ENCODE measurements at regions not wholly inside any gene's neighbourhood (a gene's known extent, or its start where the extent isn't known, plus 50 kb on each side); places are given as distances from the start of the nearest gene placed in this dataset.
"Not testable (repeated sequence)": the region's sequence is repeated elsewhere in the genome, so short reads cannot be mapped to it uniquely, and the experiment has no call there.

DNA sequence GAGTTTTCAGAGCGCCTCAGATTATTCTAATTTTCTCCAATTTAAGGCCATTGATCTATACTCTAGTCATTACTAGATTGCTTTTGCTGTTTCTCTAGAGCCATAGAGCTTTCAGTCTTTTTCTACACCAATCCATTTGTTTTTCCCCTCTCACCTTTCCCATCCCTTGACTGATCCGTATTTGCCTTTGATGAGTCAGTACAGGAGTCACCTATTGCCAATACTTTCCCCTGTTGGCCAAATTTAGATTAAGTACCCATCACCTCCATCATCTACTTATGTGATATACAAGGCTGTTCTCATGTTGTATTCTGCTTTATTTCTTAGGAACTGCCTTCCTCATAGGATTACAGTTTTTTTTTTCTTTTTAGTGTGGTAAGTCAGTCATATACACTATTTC is 463.2 kb downstream of the KLF12 start:
- no peak for DNase-seq (ENCODE audit: low read depth)

DNA sequence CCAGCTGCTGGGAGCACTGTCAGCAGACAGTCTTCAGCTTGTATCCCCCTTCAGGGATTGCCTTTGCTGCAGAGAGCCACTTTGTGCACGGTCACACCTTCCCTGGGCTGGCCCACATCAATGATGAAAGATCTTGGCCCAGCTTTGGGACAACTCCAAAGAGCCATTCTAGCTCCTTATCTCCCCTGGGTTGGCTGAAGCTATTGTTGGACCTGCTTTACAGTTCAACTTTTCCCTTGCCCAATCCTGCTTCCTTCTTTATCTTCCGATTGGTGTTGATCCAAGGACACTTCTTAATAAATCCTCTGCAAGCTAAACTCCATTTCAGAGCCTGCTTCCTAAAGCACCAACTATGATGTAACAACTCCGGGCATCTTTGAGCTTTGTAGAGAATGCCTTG is 466.4 kb downstream of the KLF12 start:
- no peak for DNase-seq (ENCODE audit: low read depth)

DNA sequence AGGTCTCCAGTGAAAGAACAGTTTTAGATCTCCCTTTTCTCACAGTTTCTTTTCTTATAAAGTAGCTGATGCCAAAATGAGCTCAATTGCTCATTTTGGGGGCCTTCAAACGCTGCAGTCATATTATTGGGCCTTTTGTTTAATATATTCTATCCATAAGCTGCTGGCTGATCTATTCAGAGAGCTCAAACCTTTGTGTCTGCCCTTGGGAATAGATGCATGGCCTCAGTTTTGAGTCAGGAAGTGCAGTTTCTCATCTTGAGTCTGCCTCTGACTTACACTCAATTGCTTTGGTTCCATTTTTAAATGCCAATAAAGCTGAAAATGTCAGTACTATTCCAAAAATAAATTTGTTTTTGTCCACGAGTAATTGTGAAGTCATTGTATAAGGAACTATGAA is 468.9 kb downstream of the KLF12 start:
- no peak for DNase-seq (ENCODE audit: low read depth)

DNA sequence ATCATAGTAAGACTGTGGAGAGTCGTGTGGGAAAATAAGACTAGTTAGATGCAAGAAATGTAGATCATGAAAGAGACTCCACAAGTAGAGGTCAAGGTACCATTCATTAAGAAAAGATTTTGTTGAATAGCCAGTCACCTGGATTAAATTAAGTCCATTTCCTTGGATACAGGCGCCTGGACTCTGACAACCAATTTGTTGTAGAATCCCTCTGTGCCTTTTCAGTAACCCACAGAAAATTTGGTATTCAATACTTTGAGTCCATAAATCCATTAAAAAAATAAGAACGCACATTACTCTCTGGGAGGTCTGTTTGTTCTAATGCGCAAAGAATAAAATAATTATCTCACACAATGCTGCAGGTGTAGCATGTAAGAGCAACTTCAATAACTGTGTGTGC is 469.4 kb downstream of the KLF12 start:
- DNase-seq (ENCODE audit: low read depth): no peak

DNA sequence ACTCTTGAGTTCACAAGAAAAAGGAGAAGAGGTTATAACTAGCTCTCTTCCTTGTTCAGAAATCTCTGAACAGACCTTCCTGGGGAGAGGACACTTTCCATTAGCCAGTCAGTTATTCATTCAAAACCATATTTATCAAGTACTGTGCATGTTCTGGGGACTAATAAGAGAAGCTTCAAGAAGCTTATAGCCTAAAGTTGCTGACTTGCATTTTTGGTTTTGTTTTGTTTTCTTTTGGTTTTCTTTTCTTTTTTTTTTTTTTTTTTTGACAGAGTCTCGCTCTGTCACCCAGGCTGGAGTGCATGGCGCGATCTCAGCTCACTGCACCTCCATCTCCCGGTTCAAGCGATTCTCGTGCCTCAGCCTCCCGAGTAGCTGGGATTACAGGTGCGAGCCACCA is 471.4 kb downstream of the KLF12 start:
- no peak for DNase-seq (ENCODE audit: low read depth)

DNA sequence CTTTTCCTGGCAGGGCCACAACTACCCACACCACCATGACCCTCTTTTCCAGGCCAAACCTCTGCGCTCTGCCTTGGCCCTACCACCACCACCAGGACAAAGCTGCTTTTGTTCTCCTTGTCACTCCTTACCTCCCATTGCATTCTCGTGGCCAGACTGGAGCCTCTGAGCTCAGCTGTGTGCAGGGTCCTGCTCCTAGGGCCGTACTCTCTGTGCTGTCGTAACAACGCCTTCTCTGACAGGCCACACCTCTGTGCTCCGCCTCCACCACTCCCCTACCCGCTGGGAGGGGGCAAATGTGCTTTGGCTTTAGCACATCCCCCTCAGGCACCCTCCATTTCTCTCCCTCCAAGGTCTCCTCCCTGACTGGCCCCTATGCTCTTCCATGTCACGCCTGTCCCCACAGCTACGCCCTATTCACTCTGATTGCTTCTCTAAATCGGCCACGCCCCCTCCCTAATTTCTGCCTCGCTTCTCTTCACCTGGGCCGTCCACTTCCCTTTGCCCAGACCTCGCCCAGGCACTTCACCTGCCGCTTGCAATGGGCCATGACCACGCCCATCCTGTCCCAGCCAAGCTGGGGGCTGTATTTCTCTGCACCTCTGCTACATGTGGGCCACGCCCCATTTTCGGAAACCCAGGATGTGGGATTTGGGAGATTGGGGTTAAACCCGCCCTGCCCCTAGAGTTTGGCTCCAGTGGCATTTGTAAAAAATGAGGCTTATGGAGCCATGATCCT is 472.3 kb downstream of the KLF12 start:
- DNase-seq (ENCODE audit: low read depth): no peak

DNA sequence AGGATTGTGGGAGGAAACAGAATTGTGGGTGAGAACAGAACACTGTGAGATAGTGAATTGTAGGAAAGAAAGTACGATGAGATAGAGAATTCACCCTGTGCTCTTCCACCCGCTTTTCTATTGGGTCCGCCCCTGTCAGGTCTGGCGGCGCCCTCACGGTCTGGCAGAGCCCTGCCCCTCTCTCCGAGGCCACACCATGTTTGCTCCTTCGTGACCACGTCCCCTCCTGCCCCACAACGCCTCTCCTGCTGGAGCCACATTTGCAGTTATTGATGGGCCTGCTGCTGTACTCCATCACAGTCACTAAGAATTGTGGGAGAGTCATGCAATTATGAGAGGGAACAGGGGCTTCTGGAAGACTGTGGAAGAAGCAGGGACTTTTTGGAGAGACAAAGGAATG is 473.1 kb downstream of the KLF12 start:
- DNase-seq (ENCODE audit: low read depth): no peak

DNA sequence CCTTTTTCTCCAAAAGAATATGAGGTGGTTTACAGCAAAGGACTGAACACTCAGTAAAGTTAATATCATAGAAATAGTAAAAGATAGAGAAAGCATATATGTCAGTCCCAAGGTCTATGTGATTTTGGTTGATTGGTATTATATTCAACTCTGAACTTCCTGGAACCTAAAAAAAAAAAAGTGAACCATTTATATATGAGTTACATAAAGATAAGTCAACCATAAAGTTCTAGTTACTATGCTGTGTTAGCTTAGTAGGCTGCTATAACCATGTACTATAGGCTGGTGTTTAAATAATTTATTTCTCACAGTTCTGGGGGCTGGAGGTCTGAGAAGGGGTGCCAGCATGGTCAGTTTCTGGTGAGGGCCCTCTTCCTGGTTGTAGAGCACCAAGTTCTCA is 475.6 kb downstream of the KLF12 start:
- DNase-seq (ENCODE audit: low read depth): no peak

DNA sequence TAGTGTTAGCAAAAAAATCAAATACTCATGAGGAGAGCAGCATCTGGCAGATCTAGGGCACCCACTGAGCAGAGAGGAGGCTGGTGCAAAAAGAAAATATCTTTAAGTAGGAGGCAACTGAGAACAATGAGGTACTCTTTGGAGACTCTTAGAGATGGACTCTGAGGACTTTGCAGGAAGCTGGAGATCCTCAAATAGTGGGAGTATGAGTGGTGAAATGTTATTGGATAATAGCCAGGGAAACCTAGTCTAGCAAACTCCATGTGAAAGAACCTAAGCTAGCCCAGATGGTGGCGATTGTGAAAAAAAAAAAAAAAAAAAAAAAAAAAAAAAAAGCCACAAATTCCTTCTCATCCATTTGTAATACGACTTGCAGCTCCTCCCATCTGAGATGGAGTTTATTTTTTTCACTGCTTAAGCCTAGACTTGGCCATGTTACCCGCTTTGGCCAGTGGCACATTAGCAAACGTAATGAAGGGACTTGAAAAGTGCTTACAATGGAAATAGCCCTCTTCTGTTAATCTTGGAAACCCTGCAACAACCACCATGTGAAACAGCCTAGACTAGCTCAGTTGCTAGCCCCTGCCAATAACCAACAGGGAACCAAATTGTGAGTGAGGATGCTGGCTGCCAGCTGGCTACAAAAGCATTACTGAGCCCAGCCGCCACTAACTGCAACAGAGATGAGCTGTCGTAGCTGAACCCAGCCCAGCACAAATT is 476.2 kb downstream of the KLF12 start:
- no peak for DNase-seq (ENCODE audit: low read depth)

DNA sequence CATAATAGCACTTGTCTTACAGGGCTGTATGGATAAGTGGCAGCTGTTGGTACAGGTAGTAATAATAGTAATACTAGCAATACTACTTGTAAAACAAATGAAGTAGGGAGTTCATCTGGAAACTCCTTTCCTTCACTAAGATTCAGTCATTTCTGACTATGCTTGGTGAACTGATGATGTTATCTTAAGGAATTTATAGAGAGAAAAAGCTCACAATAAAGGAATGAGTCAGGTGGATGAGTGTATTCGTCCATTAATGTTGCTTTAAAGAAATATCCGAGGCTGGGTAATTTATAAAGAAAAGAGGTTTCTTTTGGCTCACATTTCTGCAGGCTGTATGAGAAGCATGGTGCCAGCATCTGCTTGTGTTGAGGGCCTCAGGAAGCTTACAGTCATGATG is 477.3 kb downstream of the KLF12 start:
- DNase-seq (ENCODE audit: low read depth): no peak

DNA sequence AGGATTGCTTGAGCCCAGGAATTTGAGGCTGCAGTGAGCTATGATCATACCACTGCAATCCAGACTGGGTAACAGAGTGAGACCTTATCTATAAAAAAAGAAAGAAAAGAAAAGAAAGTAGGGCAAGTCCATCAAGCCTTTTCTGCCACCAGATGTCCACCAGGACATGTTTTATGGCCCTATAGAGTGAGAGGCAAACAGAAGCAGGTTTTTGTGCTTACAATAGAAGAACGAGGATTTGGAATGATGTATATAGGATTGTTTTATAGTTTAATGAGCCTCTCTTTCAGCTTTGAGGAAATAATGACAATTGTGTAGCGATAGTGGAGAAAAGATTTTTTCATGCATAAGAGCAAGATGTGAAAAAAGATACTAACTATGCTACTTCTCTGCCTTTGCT is 480.5 kb downstream of the KLF12 start:
- DNase-seq (ENCODE audit: low read depth): no peak

DNA sequence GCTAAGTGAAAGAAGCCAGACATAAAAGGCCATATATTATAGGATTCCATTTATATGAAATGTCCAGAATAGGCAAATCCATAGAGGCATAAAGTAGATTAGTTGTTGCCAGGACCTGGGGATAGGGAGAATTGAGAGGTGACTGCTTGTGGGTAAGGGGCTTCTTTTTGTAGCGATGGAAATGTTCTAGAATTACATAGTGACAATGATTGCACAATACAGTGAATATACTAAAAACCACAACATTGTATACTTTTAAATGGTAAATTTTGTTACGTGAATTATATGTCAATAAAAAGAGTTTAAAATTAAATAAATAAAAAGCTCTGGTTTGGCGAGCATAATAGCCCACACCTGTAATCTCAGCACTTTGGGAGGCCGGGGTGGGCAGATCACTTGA is 486.8 kb downstream of the KLF12 start:
- no peak for DNase-seq (ENCODE audit: low read depth)

DNA sequence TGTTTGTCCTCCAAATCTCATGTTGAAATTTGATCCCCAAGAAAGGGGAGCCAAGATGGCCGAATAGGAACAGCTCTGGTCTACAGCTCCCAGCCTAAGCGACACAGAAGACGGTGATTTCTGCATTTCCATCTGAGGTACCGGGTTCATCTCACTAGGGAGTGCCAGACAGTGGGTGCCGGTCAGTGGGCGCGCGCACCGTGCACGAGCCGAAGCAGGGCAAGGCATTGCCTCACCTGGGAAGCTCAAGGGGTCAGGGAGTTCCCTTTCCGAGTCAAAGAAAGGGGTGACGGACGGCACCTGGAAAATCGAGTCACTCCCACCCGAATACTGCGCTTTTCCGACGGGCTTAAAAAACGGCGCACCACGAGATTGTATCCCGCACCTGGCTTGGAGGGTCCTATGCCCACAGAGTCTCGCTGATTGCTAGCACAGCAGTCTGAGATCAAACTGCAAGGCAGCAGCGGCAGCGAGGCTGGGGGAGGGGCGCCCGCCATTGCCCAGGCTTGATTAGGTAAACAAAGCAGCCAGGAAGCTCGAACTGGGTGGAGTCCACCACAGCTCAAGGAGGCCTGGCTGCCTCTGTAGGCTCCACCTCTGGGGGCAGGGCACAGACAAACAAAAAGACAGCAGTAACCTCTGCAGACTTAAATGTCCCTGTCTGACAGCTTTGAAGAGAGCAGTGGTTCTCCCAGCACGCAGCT is 493.6 kb downstream of the KLF12 start:
- not testable (repeated sequence) for DNase-seq (ENCODE audit: low read depth)

DNA sequence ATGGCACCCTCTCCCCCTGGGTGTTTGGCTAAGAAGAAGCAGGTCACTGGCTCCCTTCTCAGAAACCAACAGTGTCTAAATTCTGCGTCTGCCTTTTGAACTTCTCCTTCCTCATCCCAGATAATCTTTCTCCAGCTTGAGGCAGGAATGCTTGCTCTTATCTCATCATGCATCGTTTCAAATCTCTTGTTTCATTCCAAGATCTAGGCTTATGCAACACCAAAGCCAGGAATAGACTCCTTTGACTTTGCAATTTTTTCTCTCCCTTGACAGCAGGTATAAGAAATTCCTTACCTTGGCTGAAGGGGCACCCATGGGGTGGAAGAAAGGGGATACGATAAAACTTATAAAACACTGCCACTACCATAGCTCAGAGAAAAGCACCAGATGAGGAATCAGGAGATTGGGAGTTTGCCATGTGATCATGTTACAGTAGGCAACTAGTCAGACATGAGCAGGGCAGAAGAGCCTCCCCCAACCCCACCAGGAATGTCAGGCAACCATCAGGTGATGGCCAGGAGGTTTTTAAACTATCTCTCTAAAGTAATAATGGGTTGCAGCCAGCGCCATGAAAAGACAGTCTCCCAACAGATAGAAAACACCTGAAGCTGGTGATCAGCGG is 498.9 kb downstream of the KLF12 start:
- no peak for DNase-seq (ENCODE audit: low read depth)

DNA sequence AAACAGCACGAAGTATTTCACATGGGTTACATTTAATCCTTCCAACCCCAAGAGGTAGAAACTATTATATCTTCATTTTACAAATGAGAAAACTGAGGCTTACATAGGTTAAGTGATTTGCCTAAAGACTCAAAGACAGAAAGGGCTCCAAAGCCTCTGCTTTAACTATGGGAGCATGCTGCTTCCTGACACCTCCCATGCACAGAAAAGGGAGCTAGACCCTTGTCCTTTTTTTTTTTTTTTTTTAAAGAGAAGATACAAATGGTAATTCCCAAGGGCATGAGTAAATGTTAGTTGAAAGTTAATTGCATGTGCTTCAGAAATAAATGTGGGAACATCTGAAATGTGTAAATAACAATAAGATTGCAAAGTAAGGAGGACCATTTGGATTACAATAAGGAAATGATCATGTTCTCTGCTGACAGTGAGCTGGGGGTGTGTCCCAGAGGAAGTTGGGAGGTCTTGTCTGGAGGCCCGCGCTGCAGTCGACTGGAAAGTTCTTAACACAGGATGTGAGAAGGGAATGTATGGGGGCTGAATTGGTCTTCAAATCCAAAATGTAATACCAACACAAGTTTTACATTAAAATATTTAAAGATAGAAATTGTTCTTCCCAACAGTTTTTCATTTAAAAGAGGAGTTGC is 500.3 kb downstream of the KLF12 start:
- DNase-seq (ENCODE audit: low read depth): no peak

DNA sequence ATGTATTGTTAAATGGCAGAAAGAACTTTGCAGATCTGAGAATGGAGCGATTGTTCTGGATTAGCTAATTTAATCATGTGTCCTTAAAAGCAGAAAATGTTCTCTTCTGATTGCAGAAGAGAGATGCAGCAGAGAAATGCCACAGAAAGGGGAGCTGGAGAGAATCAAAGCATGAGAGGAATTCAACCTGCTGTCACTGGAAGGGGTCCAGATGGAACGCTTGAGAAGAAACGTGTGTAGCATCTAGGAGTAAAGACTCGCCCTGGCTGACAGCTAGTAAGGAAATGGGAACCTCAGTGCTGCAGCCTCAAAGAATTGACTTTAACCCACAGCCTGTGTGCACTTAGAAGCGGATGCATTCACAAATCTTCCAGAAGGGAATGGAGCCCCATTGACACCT is 502.8 kb downstream of the KLF12 start:
- no peak for DNase-seq (ENCODE audit: low read depth)

DNA sequence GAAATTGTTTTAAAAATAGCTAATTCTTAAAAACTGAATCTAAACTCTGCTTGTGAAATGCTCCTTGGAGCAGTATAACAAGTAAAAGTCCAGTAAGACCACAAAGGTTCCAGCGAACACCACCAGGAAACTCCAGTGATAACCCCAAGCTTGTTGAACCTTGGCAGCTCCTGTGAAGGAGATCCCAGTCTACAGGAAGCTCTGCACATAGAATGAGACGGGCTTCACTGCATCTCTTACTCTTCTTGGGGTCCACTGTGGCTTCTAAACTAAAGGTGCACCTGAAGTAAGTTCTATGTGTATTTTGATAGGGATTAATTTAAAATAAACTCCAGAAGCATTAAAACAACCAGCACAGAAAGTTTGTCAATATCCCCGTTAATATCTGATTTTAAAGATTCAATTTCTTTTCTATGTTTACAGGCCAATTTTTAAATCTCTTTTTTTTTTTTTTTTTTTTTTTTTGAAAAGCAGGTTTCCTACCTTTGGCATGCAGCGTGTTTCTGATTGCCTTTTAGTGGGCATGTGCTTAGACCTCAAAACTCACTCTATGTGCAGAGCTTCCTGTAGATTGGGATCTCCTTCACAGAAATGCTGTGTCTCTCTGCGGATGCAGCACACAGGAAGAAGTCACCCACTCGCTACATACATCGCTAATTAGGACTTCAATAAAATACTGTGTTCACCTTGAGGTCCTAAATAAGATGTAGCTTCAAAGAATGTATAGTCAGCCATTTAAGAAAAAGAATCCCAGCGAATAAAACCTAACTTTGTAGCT is 508.5 kb downstream of the KLF12 start:
- DNase-seq (ENCODE audit: low read depth): peak; percentile 2

DNA sequence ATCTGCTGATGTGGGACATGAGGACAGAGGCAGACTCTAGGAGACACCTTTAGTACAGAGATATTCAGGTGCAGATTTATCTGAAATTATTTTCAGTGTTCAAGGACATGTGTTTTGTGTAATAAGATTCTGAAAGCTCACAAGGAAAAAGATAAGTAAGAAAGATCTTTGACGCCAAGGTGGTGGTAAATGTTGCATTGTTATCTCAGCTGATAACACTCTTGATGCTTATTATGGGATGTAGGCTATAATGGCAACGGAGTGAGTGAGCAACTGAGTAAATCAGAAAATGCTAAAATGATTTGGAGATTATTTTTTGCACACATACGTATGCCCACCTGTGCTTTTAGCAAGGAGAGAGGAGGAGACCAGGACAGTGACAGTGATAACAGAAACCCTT is 510.9 kb downstream of the KLF12 start:
- DNase-seq (ENCODE audit: low read depth): no peak

DNA sequence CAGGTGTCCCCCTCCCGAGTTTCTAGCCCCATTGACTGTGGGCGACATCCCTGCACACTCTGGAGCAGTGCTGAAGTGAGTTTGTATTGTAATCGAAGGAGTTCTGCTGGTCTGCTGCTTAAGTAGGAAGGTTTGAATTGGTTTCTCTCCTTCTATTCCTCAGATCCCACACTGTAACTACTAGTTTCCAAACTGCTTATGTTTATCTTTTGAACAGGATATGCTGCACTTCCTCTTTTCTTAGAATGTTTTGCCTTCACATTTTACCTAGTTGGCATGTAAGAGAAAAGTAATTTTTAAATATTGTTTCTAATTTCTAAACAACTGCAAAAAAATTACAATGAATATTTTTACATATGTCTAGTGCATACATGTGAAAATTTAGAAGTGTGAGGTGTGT is 511.8 kb downstream of the KLF12 start:
- no peak for DNase-seq (ENCODE audit: low read depth)

DNA sequence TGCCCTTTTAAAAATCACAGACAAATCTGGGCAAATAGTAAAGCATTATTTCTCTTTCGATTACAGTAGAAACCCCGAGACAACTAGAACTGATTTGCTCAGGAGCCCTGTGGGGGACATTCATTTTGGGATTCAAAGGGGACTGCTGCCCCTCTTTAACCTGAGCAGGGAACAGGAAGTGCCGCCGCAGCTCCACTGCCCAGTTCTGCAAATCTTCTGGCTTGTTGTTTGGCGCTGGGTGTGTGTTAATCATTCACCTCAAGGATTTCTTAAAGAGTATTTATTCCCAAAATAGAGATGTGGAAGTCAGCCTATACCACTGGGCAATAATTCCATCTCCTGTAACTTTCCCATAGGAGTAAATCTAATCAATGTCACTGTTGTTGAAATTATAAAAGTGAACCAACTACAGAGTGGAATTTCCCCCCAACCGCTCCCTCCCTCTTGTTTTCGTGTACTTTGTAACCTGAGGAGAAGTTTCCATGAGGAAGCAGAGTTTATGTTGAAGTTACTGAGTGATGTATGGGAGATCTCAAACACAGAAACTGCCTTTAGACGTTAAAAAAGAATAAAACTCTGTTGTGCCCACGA is 515.8 kb downstream of the KLF12 start:
- no peak for DNase-seq (ENCODE audit: low read depth)

DNA sequence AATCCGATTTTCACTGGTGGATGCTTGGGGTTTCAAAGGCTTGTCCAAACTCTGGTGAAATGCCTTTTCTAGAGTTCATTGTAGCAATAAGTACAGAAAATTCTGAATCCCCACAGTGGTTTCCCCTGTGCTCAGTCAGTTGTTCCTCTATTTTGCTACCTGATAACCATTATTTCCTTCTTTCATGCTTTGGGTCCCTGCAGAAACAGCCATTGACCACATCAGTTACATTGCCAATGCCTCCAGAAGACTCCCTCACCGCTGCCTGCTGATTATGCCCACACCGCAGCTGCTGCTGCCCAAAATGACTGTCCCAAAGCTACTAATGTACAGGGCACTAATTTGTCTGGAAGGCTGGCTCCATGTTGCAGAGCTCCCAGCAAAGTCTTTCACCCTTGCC is 517.3 kb downstream of the KLF12 start:
- DNase-seq (ENCODE audit: low read depth): no peak
